HCT116 (cell line): ENCODE measurements at regions not wholly inside any gene's neighbourhood (a gene's known extent, or its start where the extent isn't known, plus 50 kb on each side); places are given as distances from the start of the nearest gene placed in this dataset.

Experiments
- ATAC-seq: fragments of 200-7000 bp; cut with Tn5 transposase; 2 replicates; pipeline ENCODE4 v1.9.1; 2020; ENCODE audit warnings: mild to moderate bottlenecking, moderate library complexity
- BruUV-seq: library from RNA; stranded (reverse); fragments of 400-500 nt; replicated peaks from 2 replicates; lab custom pipeline; 2021; lab: Mats Ljungman, UMichigan
- CTCF ChIA-PET: fragments of 300-600 bp; sonication (Branson Sonifier 250); formaldehyde crosslinking; loops from one replicate; lab custom pipeline; 2021; ENCODE audit warnings: antibody characterized with exemption; lab: Charles Lee
- POLR2A ChIA-PET: fragments of 300-600, 350-600 bp; sonication (Branson Sonifier 250); formaldehyde crosslinking; loops from one replicate; lab custom pipeline; 2021; ENCODE audit warnings: antibody characterized with exemption; lab: Charles Lee
- RAD21 ChIA-PET, 2 experiments: fragments of 300-600 bp; sonication (Branson Sonifier 250); formaldehyde crosslinking; loops; one replicate each; lab custom pipeline; 2023; ENCODE audit warnings: low total read pairs in 2 of 2; ENCODE audit not compliant: uncharacterized antibody in 2 of 2, unreplicated experiment in 2 of 2, low non-redundant PET in 1 of 2; lab: Charles Lee
- DNase-seq: peaks from one replicate; pipeline ENCODE4 v3.0.0-alpha.2; 2010; ENCODE audit warnings: low read depth, low spot score
- H2AFZ ChIP-seq: fragments of 200-600 bp; shearing (Covaris generic), sonication (generic); 2 replicates; pipeline ENCODE4 v1.6.1; 2017; ENCODE audit warnings: low read depth, mixed run types, mixed read lengths, antibody characterized with exemption, low read length; ENCODE audit not compliant: poor library complexity, severe bottlenecking
- H3K27ac ChIP-seq: 2 replicates; pipeline ENCODE4 v1.5.1; 2012; ENCODE audit warnings: low read depth, low read length
- H3K27me3 ChIP-seq: fragments of 200-600 bp; sonication (generic); 2 replicates; pipeline ENCODE4 v1.6.1; 2016; ENCODE audit warnings: mixed run types, low read length, mixed read lengths; ENCODE audit not compliant: insufficient read depth
- H3K36me3 ChIP-seq, 2 experiments: fragments of 200-500 bp in 1 of 2; fragments of 200-600 bp in 1 of 2; sonication (Bioruptor generic) in 1 of 2; sonication (generic) in 1 of 2; 2 replicates each; pipeline versions ENCODE4 v1.5.1 to v1.6.1; 2014 to 2016; ENCODE audit warnings: low read length in 2 of 2, inconsistent platforms in 1 of 2, mixed read lengths in 1 of 2, mixed run types in 1 of 2; ENCODE audit not compliant: insufficient read depth in 2 of 2, control insufficient read depth in 1 of 2
- H3K4me1 ChIP-seq, 2 experiments: fragments of 200-600 bp in 1 of 2; sonication (generic) in 1 of 2; 2 replicates each; pipeline versions ENCODE4 v1.5.1 to v1.6.1; 2012 to 2017; ENCODE audit warnings: low read length in 2 of 2, inconsistent platforms in 1 of 2, mild to moderate bottlenecking in 1 of 2, mixed read lengths in 1 of 2, mixed run types in 1 of 2, moderate library complexity in 1 of 2; ENCODE audit not compliant: insufficient read depth in 2 of 2, control insufficient read depth in 1 of 2
- H3K4me2 ChIP-seq: fragments of 200-600 bp; sonication (generic); 2 replicates; pipeline ENCODE4 v1.6.1; 2017; ENCODE audit warnings: mixed run types, low read length, mixed read lengths
- H3K4me3 ChIP-seq, 2 experiments: fragments of 200-600 bp in 1 of 2; sonication (generic) in 1 of 2; replicated peaks in 1 of 2; 2 replicates each; pipeline ENCODE4 v1.5.1; 2011 to 2016; ENCODE audit warnings: low read length in 2 of 2, control low read depth in 1 of 2, low read depth in 1 of 2, mild to moderate bottlenecking in 1 of 2, mixed read lengths in 1 of 2, mixed run types in 1 of 2
- H3K79me2 ChIP-seq: fragments of 200-600 bp; sonication (generic); 2 replicates; pipeline ENCODE4 v1.6.1; 2017; ENCODE audit warnings: mild to moderate bottlenecking, mixed run types, low read length, moderate library complexity, mixed read lengths; ENCODE audit not compliant: insufficient read depth
- H3K9ac ChIP-seq: fragments of 200-600 bp; sonication (generic); 2 replicates; pipeline ENCODE4 v1.6.1; 2016; ENCODE audit warnings: low read length, mixed read lengths
- H3K9me2 ChIP-seq: fragments of 200-600 bp; sonication (generic), shearing (Covaris generic); 2 replicates; pipeline ENCODE4 v1.6.1; 2017; ENCODE audit warnings: mixed run types, mild to moderate bottlenecking, moderate library complexity; ENCODE audit not compliant: insufficient read depth
- H3K9me3 ChIP-seq, 2 experiments: fragments of 200-500 bp in 1 of 2; fragments of 200-600 bp in 1 of 2; sonication (Bioruptor generic) in 1 of 2; sonication (generic) in 1 of 2; 2 replicates each; pipeline ENCODE4 v1.6.1; 2014 to 2017; ENCODE audit warnings: low read length in 2 of 2, mixed read lengths in 2 of 2, inconsistent platforms in 1 of 2, low read depth in 1 of 2, mild to moderate bottlenecking in 1 of 2, mixed run types in 1 of 2, moderate library complexity in 1 of 2; ENCODE audit not compliant: control insufficient read depth in 1 of 2, insufficient read depth in 1 of 2
- H4K20me1 ChIP-seq: fragments of 200-600 bp; sonication (generic), shearing (Covaris generic); 2 replicates; pipeline ENCODE4 v1.6.1; 2017; ENCODE audit warnings: mixed run types, mild to moderate bottlenecking, moderate library complexity; ENCODE audit not compliant: insufficient read depth
- CEBPB ChIP-seq: IDR thresholded peaks from 2 replicates; pipeline ENCODE4 v1.6.1; 2012; ENCODE audit warnings: low read depth
- EGR1 ChIP-seq: IDR thresholded peaks from 2 replicates; pipeline ENCODE4 v1.6.1; 2012; ENCODE audit warnings: low read depth
- ELF1 ChIP-seq: IDR thresholded peaks from 2 replicates; pipeline ENCODE4 v1.6.1; 2012; ENCODE audit warnings: low read depth, borderline replicate concordance
- EZH2 ChIP-seq: fragments of 200-600 bp; sonication (generic); IDR thresholded peaks from 2 replicates; pipeline ENCODE4 v1.6.1; 2017; ENCODE audit warnings: antibody characterized with exemption, mixed run types
- FOSL1 ChIP-seq: IDR thresholded peaks from 2 replicates; pipeline ENCODE4 v1.6.1; 2012; ENCODE audit warnings: low read depth
- JUND ChIP-seq: IDR thresholded peaks from 2 replicates; pipeline ENCODE4 v1.6.1; 2012
- POLR2A ChIP-seq: IDR thresholded peaks from 2 replicates; pipeline ENCODE4 v1.7.0; 2011; ENCODE audit warnings: borderline replicate concordance; ENCODE audit not compliant: insufficient read depth, insufficient read length; ENCODE audit errors: extremely low read depth
- POLR2AphosphoS5 ChIP-seq: IDR thresholded peaks from 2 replicates; pipeline ENCODE4 v1.6.1; 2011; ENCODE audit warnings: mild to moderate bottlenecking, low read depth, low read length, moderate library complexity
- SP1 ChIP-seq: IDR thresholded peaks from 2 replicates; pipeline ENCODE4 v1.6.1; 2012; ENCODE audit warnings: low read depth
- SRF ChIP-seq: IDR thresholded peaks from 2 replicates; pipeline ENCODE4 v1.6.1; 2012; ENCODE audit warnings: low read depth
- YY1 ChIP-seq: IDR thresholded peaks from 2 replicates; pipeline ENCODE4 v1.6.1; 2011; ENCODE audit warnings: low read length, low read depth, moderate library complexity, mild to moderate bottlenecking; ENCODE audit not compliant: insufficient replicate concordance; ENCODE audit errors: extremely low read depth
- ZFX ChIP-seq: fragments of 450-650 bp; IDR thresholded peaks from 2 replicates; pipeline ENCODE4 v1.6.1; 2017
- intact Hi-C: fragments of 100-400 bp; cut with micrococcal nuclease; formaldehyde crosslinking; loops from 2 replicates; pipeline ENCODE4 v1.10.0; 2022
- TF ChIP-seq, protein P1 (sequence below): IDR thresholded peaks from 2 replicates; pipeline ENCODE4 v1.6.1; 2012
- TF ChIP-seq, protein P2 (sequence below): IDR thresholded peaks from 2 replicates; pipeline ENCODE4 v1.6.1; 2012
- TF ChIP-seq, protein P3 (sequence below): IDR thresholded peaks from 2 replicates; pipeline ENCODE4 v1.6.1; 2012; ENCODE audit warnings: low read depth
- TF ChIP-seq, protein P4 (sequence below): IDR thresholded peaks from 2 replicates; pipeline ENCODE4 v1.6.1; 2011; ENCODE audit warnings: mild to moderate bottlenecking, low read length, moderate library complexity; ENCODE audit not compliant: insufficient replicate concordance; ENCODE audit errors: extremely low read depth

DNA sequence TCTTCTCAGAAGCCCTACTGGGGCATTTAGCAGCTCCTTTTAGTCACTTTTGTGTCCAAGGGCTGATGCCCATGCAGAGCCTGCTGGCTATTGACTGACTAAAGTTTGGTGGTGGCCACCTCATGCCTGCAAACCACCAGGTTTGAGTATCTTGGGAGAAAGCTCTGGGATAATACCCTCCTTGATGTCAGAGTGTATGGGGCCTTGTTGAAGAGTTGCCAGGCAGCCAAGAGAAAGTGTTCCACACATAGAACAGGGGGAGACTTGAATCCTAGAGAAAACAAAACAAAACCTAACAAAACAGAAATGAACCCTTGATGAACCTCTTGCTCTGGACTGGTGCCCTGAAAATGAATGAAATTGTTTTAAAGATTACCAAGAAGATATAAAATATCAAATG, 1024.6 kb downstream of the SORCS1 start:
- Histone ChIP-seq H3K4me2 (no peak overlapping the region), H3K9me3 (peaks cover 33 to 38% of the 10 kb centered on the region in 2 experiments), H3K9ac (no peak overlapping the region), H3K4me3 (no peak overlapping the region), H3K79me2 (no peaks in the 10 kb centered on the region), H3K27me3 (no peaks in the 10 kb centered on the region), H3K36me3 (no peaks in the 10 kb centered on the region), H3K4me1 (no peaks in the 10 kb centered on the region), H4K20me1 (no peaks in the 10 kb centered on the region), H3K9me2 (no peaks in the 10 kb centered on the region), H2AFZ (no peak overlapping the region), H3K27ac (no peak overlapping the region)
- intact Hi-C loops: no loop called here
- ATAC-seq (no peak), DNase-seq (no peak)
- ChIA-PET CTCF (no interaction called here), POLR2A (no interaction called here), RAD21 (no interaction called here)
- no TSS peak for BruUV-seq
- no peak for TF ChIP-seq SP1
- no peak for TF ChIP-seq POLR2AphosphoS5
- no peak for TF ChIP-seq EGR1
- TF ChIP-seq EZH2: no peak
- TF ChIP-seq, protein P1, sequence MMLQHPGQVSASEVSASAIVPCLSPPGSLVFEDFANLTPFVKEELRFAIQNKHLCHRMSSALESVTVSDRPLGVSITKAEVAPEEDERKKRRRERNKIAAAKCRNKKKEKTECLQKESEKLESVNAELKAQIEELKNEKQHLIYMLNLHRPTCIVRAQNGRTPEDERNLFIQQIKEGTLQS: no peak
- no peak for TF ChIP-seq SRF
- TF ChIP-seq, protein P2, sequence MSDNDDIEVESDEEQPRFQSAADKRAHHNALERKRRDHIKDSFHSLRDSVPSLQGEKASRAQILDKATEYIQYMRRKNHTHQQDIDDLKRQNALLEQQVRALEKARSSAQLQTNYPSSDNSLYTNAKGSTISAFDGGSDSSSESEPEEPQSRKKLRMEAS: no peak
- no peak for TF ChIP-seq JUND
- TF ChIP-seq POLR2A: no peak
- TF ChIP-seq, protein P3, sequence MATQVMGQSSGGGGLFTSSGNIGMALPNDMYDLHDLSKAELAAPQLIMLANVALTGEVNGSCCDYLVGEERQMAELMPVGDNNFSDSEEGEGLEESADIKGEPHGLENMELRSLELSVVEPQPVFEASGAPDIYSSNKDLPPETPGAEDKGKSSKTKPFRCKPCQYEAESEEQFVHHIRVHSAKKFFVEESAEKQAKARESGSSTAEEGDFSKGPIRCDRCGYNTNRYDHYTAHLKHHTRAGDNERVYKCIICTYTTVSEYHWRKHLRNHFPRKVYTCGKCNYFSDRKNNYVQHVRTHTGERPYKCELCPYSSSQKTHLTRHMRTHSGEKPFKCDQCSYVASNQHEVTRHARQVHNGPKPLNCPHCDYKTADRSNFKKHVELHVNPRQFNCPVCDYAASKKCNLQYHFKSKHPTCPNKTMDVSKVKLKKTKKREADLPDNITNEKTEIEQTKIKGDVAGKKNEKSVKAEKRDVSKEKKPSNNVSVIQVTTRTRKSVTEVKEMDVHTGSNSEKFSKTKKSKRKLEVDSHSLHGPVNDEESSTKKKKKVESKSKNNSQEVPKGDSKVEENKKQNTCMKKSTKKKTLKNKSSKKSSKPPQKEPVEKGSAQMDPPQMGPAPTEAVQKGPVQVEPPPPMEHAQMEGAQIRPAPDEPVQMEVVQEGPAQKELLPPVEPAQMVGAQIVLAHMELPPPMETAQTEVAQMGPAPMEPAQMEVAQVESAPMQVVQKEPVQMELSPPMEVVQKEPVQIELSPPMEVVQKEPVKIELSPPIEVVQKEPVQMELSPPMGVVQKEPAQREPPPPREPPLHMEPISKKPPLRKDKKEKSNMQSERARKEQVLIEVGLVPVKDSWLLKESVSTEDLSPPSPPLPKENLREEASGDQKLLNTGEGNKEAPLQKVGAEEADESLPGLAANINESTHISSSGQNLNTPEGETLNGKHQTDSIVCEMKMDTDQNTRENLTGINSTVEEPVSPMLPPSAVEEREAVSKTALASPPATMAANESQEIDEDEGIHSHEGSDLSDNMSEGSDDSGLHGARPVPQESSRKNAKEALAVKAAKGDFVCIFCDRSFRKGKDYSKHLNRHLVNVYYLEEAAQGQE: no peak
- TF ChIP-seq, protein P4, sequence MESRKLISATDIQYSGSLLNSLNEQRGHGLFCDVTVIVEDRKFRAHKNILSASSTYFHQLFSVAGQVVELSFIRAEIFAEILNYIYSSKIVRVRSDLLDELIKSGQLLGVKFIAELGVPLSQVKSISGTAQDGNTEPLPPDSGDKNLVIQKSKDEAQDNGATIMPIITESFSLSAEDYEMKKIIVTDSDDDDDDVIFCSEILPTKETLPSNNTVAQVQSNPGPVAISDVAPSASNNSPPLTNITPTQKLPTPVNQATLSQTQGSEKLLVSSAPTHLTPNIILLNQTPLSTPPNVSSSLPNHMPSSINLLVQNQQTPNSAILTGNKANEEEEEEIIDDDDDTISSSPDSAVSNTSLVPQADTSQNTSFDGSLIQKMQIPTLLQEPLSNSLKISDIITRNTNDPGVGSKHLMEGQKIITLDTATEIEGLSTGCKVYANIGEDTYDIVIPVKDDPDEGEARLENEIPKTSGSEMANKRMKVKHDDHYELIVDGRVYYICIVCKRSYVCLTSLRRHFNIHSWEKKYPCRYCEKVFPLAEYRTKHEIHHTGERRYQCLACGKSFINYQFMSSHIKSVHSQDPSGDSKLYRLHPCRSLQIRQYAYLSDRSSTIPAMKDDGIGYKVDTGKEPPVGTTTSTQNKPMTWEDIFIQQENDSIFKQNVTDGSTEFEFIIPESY: no peak
- no peak for TF ChIP-seq CEBPB
- no peak for TF ChIP-seq FOSL1
- TF ChIP-seq ELF1: no peak
- TF ChIP-seq YY1: no peak
- TF ChIP-seq ZFX: no peak
